ENCODE measurements at regions not wholly inside any gene's neighbourhood (a gene's known extent, or its start where the extent isn't known, plus 50 kb on each side); places are given as distances from the start of the nearest gene placed in this dataset.

- Mint-ChIP-seq H3K4me1 (peaks cover 4% of the 10 kb centered on the region), H3K27ac (no peak overlapping the region), H3K27me3 (no peaks in the 10 kb centered on the region), H3K4me3 (no peak overlapping the region), H3K36me3 (ENCODE audit: low read depth) (no peaks in the 10 kb centered on the region)
- no peak for DNase-seq
- no peak for ATAC-seq
- H3K9me3 ChIP-seq (ENCODE audit: control insufficient read depth, low read length, poor library complexity, severe bottlenecking), result no peaks in the 10 kb centered on the region
Observed at GRCh38 chr17:77894126-77894956, 64.2 kb upstream of the TNRC6C start.

DNA sequence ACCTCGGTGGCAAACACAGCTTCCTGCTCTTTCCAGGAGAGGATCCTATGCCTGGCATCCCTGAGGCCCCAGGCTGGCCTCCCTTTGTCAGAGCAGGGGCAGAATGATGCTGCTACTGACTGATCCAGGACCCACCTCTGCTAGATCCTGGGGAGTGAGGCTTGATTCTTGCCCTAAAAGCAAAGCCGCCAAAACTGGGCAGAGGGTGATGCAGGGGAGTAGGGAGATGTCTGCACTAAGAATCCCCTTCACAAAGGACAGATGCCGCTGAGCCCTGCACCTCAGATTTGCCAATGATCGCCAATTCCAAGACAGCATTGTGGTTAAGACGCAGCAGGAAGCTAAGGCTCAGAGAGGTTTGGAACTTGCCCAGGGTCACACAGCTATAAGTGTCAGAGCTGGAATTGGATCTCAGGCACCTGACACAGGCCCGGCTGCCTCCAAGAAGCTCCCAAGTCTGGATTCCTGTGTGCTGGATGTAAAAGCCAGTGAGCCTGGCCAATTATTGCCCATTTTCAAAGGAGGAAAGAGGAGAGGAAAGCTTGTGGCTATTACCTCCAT is 60.7 kb upstream of the TNRC6C start:
- peaks cover under 1% of the 10 kb centered on the region for H3K27me3 Mint-ChIP-seq
- H3K9me3 ChIP-seq (ENCODE audit: control insufficient read depth, low read length, poor library complexity, severe bottlenecking), result no peaks in the 10 kb centered on the region
- H3K4me1 Mint-ChIP-seq, result peaks cover 3% of the 10 kb centered on the region
- no peak overlapping the region for H3K4me3 Mint-ChIP-seq
- no peak overlapping the region for H3K27ac Mint-ChIP-seq
- ATAC-seq (no peak), DNase-seq (no peak)
- no peaks in the 10 kb centered on the region for H3K36me3 Mint-ChIP-seq (ENCODE audit: low read depth)

GRCh38 chr17:77898521-77899434 is 59.7 kb upstream of the TNRC6C start:
- Mint-ChIP-seq H3K4me1 (peaks cover 5% of the 10 kb centered on the region), H3K27ac (no peak overlapping the region), H3K36me3 (ENCODE audit: low read depth) (no peaks in the 10 kb centered on the region), H3K27me3 (peaks cover 5% of the 10 kb centered on the region), H3K4me3 (no peak overlapping the region)
- ATAC-seq (no peak), DNase-seq (no peak)
- no peaks in the 10 kb centered on the region for H3K9me3 ChIP-seq (ENCODE audit: control insufficient read depth, low read length, poor library complexity, severe bottlenecking)

GRCh38 chr17:77899498-77899897 is 59.0 kb upstream of the TNRC6C start:
- no peak for DNase-seq
- Mint-ChIP-seq H3K4me1 (peaks cover 2% of the 10 kb centered on the region), H3K27me3 (peaks cover 5% of the 10 kb centered on the region), H3K36me3 (ENCODE audit: low read depth) (no peaks in the 10 kb centered on the region), H3K27ac (no peak overlapping the region), H3K4me3 (no peak overlapping the region)
- H3K9me3 ChIP-seq (ENCODE audit: control insufficient read depth, low read length, poor library complexity, severe bottlenecking), result no peaks in the 10 kb centered on the region
- ATAC-seq, result no peak

GRCh38 chr17:77901481-77901880 is 57.0 kb upstream of the TNRC6C start:
- Mint-ChIP-seq H3K27me3 (peaks cover 13% of the 10 kb centered on the region), H3K27ac (no peak overlapping the region), H3K4me1 (peaks cover 2% of the 10 kb centered on the region), H3K36me3 (ENCODE audit: low read depth) (no peaks in the 10 kb centered on the region), H3K4me3 (no peak overlapping the region)
- DNase-seq, result no peak
- no peaks in the 10 kb centered on the region for H3K9me3 ChIP-seq (ENCODE audit: control insufficient read depth, low read length, poor library complexity, severe bottlenecking)
- ATAC-seq, result no peak

- no peaks in the 10 kb centered on the region for H3K36me3 Mint-ChIP-seq (ENCODE audit: low read depth)
- no peak overlapping the region for H3K27ac Mint-ChIP-seq
- DNase-seq (no peak), ATAC-seq (no peak)
- no peaks in the 10 kb centered on the region for H3K9me3 ChIP-seq (ENCODE audit: control insufficient read depth, low read length, poor library complexity, severe bottlenecking)
- peaks cover 17% of the 10 kb centered on the region for H3K27me3 Mint-ChIP-seq
- H3K4me3 Mint-ChIP-seq, result no peak overlapping the region
- peaks cover 2% of the 10 kb centered on the region for H3K4me1 Mint-ChIP-seq
Observed at GRCh38 chr17:77905266-77905665, 53.2 kb upstream of the TNRC6C start.

DNA sequence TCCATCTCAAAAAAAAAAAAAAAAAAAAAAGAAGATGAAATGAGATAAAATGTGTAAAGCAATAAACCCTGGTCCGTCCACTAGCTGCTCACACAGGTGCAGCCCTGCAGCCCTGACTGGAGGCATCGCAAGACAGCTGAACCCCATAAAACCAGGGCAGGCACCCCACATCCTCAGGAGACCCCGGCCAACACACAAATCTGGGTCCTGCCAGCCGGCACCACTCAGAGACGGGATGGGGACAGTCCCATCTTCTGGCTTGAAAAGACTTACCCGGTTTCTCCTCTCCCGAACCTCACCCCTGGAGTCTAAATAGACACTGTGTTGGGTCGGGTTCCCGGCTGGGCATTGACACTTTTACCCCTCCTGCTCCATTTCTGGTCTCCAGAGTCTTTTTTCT is 52.7 kb upstream of the TNRC6C start:
- Mint-ChIP-seq H3K36me3 (ENCODE audit: low read depth) (no peaks in the 10 kb centered on the region), H3K4me1 (peaks cover 2% of the 10 kb centered on the region), H3K4me3 (no peak overlapping the region), H3K27ac (no peak overlapping the region), H3K27me3 (peaks cover 18% of the 10 kb centered on the region)
- DNase-seq (no peak), ATAC-seq (no peak)
- no peaks in the 10 kb centered on the region for H3K9me3 ChIP-seq (ENCODE audit: control insufficient read depth, low read length, poor library complexity, severe bottlenecking)

DNA sequence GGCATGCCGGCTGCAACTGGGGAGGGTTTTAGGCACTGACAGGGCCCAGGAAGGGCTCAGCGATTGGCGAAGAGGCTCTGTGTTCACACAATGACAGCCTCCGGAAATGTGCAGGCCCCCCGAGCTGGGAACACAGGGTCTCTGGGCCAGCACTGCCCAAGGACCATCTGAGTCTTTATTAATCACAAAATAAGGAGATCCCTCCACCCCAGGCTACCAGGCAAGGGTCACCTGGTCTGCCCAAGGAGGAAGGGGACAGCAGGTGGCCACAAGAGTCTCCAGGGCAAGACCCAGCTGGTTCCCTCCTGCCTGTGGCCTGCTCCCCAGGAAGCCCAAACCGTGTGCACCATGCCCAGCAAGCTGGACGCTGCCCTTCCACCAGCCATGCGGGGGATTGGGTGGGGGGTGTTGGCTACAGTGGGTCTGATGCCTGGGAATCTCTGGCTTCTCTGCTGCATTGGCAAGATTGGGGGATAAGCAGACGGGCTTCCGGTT is 52.1 kb upstream of the TNRC6C start:
- H3K4me1 Mint-ChIP-seq, result peaks cover 2% of the 10 kb centered on the region

DNA sequence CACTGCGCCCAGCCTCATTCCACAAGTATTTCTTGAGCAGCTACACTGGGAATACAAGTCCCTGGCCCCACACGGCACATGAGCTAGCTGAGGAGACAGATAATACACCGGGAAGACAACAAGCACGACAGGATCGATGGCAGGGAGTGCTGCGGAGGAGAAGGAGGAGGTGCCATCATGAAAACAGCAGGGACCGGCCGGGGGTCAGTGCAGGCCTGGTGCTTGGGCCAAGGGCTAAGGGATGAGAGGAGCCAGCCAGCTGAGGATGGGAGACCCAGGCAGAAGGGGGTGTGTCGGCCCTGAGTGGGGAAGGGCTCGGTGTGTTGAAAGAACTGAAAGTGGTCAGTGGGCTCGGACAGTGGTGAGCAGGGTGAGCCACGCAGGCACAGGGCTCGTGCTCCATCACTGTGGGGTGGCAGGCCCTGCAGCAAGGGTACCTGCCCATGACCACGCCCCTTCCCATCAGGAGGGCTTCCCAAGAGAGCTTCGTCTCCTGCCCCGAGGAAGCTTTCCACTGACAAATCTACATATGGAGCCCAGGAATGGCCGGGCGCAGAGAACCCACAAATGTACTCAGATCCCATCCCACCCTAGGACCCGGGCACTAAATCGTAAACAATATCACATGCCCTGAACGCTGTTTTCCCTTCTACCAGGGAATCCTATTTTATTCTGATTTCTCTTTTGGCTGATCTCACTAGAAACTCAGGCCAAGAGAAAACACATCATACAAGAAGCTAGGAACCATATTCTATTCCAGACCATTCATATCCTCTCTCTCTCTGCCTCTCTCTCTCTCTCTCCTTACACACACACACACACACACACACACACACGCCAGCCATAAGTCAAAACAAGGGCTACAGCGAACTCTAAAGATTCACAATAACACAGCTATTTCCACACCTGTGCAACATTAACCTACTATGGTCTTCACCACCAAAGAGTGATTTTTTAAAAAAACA is 50.7 kb upstream of the TNRC6C start:
- DNase-seq, result no peak
- Mint-ChIP-seq H3K27me3 (peaks cover 24% of the 10 kb centered on the region), H3K36me3 (ENCODE audit: low read depth) (no peaks in the 10 kb centered on the region), H3K4me1 (peaks cover 2% of the 10 kb centered on the region), H3K4me3 (no peak overlapping the region), H3K27ac (peak overlapping the region; percentile 21)
- ATAC-seq, result no peak
- H3K9me3 ChIP-seq (ENCODE audit: control insufficient read depth, low read length, poor library complexity, severe bottlenecking), result no peaks in the 10 kb centered on the region

More for the DNA sequence above, 52.1 kb upstream of the TNRC6C start:
- DNase-seq (no peak), ATAC-seq (no peak)
- H3K9me3 ChIP-seq (ENCODE audit: control insufficient read depth, low read length, poor library complexity, severe bottlenecking), result no peaks in the 10 kb centered on the region
- Mint-ChIP-seq H3K27me3 (peaks cover 18% of the 10 kb centered on the region), H3K4me3 (no peak overlapping the region), H3K36me3 (ENCODE audit: low read depth) (no peaks in the 10 kb centered on the region), H3K27ac (no peak overlapping the region)

DNA sequence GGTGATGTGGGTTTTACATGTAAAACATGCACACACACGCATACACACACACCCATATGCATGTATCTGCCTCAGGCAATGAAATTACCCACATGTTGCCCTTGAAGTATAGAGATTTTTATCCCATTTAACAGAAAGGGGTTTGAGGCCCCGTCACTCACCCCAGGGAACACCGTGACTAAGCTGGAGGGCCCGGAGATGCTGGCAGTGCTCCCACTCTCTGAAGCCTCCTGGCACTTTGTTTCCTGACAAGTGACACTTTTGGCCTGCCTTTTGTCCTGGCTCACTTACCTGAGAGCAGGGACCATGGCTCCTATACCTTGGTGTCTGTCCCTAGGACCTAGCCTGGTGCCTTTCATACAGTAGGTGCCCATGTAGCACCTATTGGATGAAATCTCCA is 50.0 kb upstream of the TNRC6C start:
- H3K27me3 Mint-ChIP-seq, result peaks cover 20% of the 10 kb centered on the region
- H3K36me3 Mint-ChIP-seq (ENCODE audit: low read depth), result no peaks in the 10 kb centered on the region
- no peak overlapping the region for H3K27ac Mint-ChIP-seq
- no peaks in the 10 kb centered on the region for H3K9me3 ChIP-seq (ENCODE audit: control insufficient read depth, low read length, poor library complexity, severe bottlenecking)
- DNase-seq (no peak), ATAC-seq (no peak)
- no peak overlapping the region for H3K4me3 Mint-ChIP-seq
- H3K4me1 Mint-ChIP-seq, result no peaks in the 10 kb centered on the region
